Keratinocyte (primary cell): ENCODE measurements at regions not wholly inside any gene's neighbourhood (a gene's known extent, or its start where the extent isn't known, plus 50 kb on each side); places are given as distances from the start of the nearest gene placed in this dataset.
"Not testable (repeated sequence)": the region's sequence is repeated elsewhere in the genome, so short reads cannot be mapped to it uniquely, and the experiment has no call there.

Experiments used
- DNase-seq: peaks from one replicate; pipeline ENCODE4 v3.0.0-alpha.2; 2011; ENCODE audit warnings: low read depth, missing footprints, low spot score
- FAIRE-seq: peaks from 2 replicates; lab custom pipeline; 2011; peaks lifted over from hg19 to GRCh38; lab: Jason Lieb, UNC
- H2AFZ ChIP-seq: 2 replicates; pipeline ENCODE4 v1.6.0; 2012; ENCODE audit warnings: low read length, control low read depth, inconsistent platforms; ENCODE audit not compliant: control insufficient read depth
- H3K27ac ChIP-seq: 2 replicates; pipeline ENCODE4 v1.5.1; 2011; ENCODE audit warnings: low read length; ENCODE audit not compliant: control insufficient read depth, insufficient read depth
- H3K27me3 ChIP-seq: 3 replicates; pipeline ENCODE4 v1.6.0; 2011; ENCODE audit warnings: low read length; ENCODE audit not compliant: control insufficient read depth, insufficient read depth; ENCODE audit errors: extremely low read depth
- H3K36me3 ChIP-seq, 2 experiments: 2 replicates in 1 of 2; 3 replicates in 1 of 2; pipeline ENCODE4 v1.5.1; 2011; ENCODE audit warnings: low read length in 2 of 2, mild to moderate bottlenecking in 1 of 2; ENCODE audit not compliant: control insufficient read depth in 2 of 2, insufficient read depth in 2 of 2; ENCODE audit errors: extremely low read depth in 1 of 2
- H3K4me1 ChIP-seq: 3 replicates; pipeline ENCODE4 v1.5.1; 2011; ENCODE audit warnings: low read length; ENCODE audit not compliant: control insufficient read depth, insufficient read depth; ENCODE audit errors: extremely low read depth
- H3K4me2 ChIP-seq: 3 replicates; pipeline ENCODE4 v1.6.0; 2011; ENCODE audit warnings: low read depth, low read length; ENCODE audit not compliant: control insufficient read depth, insufficient read depth; ENCODE audit errors: extremely low read depth
- H3K4me3 ChIP-seq, 3 experiments: fragments of 200-600 bp in 1 of 3; sonication (generic) in 1 of 3; 2 replicates in 2 of 3; 3 replicates in 1 of 3; pipeline ENCODE4 v1.5.1; 2011 to 2016; ENCODE audit warnings: low read length in 3 of 3, mild to moderate bottlenecking in 3 of 3, control low read depth in 2 of 3, inconsistent platforms in 1 of 3, low read depth in 1 of 3, mixed read lengths in 1 of 3, mixed run types in 1 of 3, moderate library complexity in 1 of 3; ENCODE audit not compliant: control insufficient read depth in 2 of 3, insufficient read depth in 2 of 3; ENCODE audit errors: extremely low read depth in 1 of 3
- H3K79me2 ChIP-seq: 2 replicates; pipeline ENCODE4 v1.6.0; 2012; ENCODE audit warnings: low read length; ENCODE audit not compliant: control insufficient read depth, insufficient read depth
- H3K9ac ChIP-seq: 3 replicates; pipeline ENCODE4 v1.6.0; 2011; ENCODE audit warnings: low read length; ENCODE audit not compliant: control insufficient read depth, insufficient read depth; ENCODE audit errors: extremely low read depth
- H3K9me1 ChIP-seq: 3 replicates; pipeline ENCODE4 v1.6.0; 2011; ENCODE audit warnings: low read length; ENCODE audit not compliant: control insufficient read depth, insufficient read depth; ENCODE audit errors: extremely low read depth
- H3K9me3 ChIP-seq: 2 replicates; pipeline ENCODE4 v1.5.1; 2012; ENCODE audit warnings: low read depth, low read length; ENCODE audit not compliant: control insufficient read depth
- H4K20me1 ChIP-seq: 3 replicates; pipeline ENCODE4 v1.6.0; 2011; ENCODE audit warnings: low read length; ENCODE audit not compliant: control insufficient read depth, insufficient read depth; ENCODE audit errors: extremely low read depth
- CTCF ChIP-seq, 3 experiments: IDR thresholded peaks in 1 of 3; conservative IDR thresholded peaks in 1 of 3; optimal IDR thresholded peaks in 1 of 3; 2 replicates in 2 of 3; 3 replicates in 1 of 3; pipeline versions ENCODE3 to v1.5.1; 2011; ENCODE audit warnings: low read length in 3 of 3, mild to moderate bottlenecking in 3 of 3, moderate library complexity in 2 of 3, control low read depth in 1 of 3, inconsistent platforms in 1 of 3; ENCODE audit not compliant: insufficient read depth in 2 of 3; ENCODE audit errors: extremely low read depth in 1 of 3
- EZH2 ChIP-seq: IDR thresholded peaks from one replicate; pipeline ENCODE4 v1.6.1; 2012; ENCODE audit warnings: inconsistent platforms, mild to moderate bottlenecking, low read length, moderate library complexity
- dilution Hi-C: fragments of 300-500 bp; cut with MboI; formaldehyde crosslinking; loops from one replicate; pipeline ENCODE4 v1.7.0; 2020; ENCODE audit warnings: low sequenced_read_pairs; ENCODE audit not compliant: extremely low pct_ligation_motif_present

- DNase-seq = no peak
- H3K27ac ChIP-seq = no peak overlapping the region
- peaks cover 2% of the 10 kb centered on the region for H3K9me3 ChIP-seq
- no peaks in the 10 kb centered on the region for H3K79me2 ChIP-seq
- no peak overlapping the region for H3K4me3 ChIP-seq
- no peak overlapping the region for H3K9ac ChIP-seq
- no peak for TF ChIP-seq CTCF (optimal IDR thresholded peaks at IDR 0.05 in 1 of 3, IDR thresholded peaks at IDR 0.05 in 1 of 3, conservative IDR thresholded peaks at IDR 0.05 in 1 of 3; ENCODE audit: extremely low read depth in 1 of 3, insufficient read depth in 2 of 3, low read length in 3 of 3)
- TF ChIP-seq EZH2 = no peak
- no peaks in the 10 kb centered on the region for H4K20me1 ChIP-seq
- no peaks in the 10 kb centered on the region for H3K4me1 ChIP-seq
- H3K4me2 ChIP-seq = no peak overlapping the region
- H3K27me3 ChIP-seq = no peaks in the 10 kb centered on the region
- FAIRE-seq = no peak
- dilution Hi-C loops = no loop called here
- H3K36me3 ChIP-seq = no peaks in the 10 kb centered on the region
- no peaks in the 10 kb centered on the region for H3K9me1 ChIP-seq
- H2AFZ ChIP-seq = no peak overlapping the region
Observed at GRCh38 chr2:123791207-123791606, 233.9 kb upstream of the CNTNAP5 start.

- DNase-seq (no peak), FAIRE-seq (no peak)
- H3K4me3 ChIP-seq = no peak overlapping the region
- TF ChIP-seq EZH2 = no peak
- no peak for TF ChIP-seq CTCF (optimal IDR thresholded peaks at IDR 0.05 in 1 of 3, IDR thresholded peaks at IDR 0.05 in 1 of 3, conservative IDR thresholded peaks at IDR 0.05 in 1 of 3; ENCODE audit: extremely low read depth in 1 of 3, insufficient read depth in 2 of 3, low read length in 3 of 3)
- dilution Hi-C loops = no loop called here
- peaks cover 2% of the 10 kb centered on the region for H3K9me3 ChIP-seq
- no peak overlapping the region for H3K27ac ChIP-seq
- no peaks in the 10 kb centered on the region for H4K20me1 ChIP-seq
- no peaks in the 10 kb centered on the region for H3K36me3 ChIP-seq
- H3K4me2 ChIP-seq = no peak overlapping the region
- H3K9ac ChIP-seq = no peak overlapping the region
- H3K4me1 ChIP-seq = no peaks in the 10 kb centered on the region
- H2AFZ ChIP-seq = no peak overlapping the region
- no peaks in the 10 kb centered on the region for H3K27me3 ChIP-seq
- H3K9me1 ChIP-seq = no peaks in the 10 kb centered on the region
- no peaks in the 10 kb centered on the region for H3K79me2 ChIP-seq
Observed at GRCh38 chr2:123791684-123792083, 233.4 kb upstream of the CNTNAP5 start.

GRCh38 chr2:123804126-123804525 is 221.0 kb upstream of the CNTNAP5 start:
- DNase-seq, H3K9ac ChIP-seq, H3K9me3 ChIP-seq, H3K4me2 ChIP-seq, H2AFZ ChIP-seq, H4K20me1 ChIP-seq, H3K4me1 ChIP-seq, H3K36me3 ChIP-seq, FAIRE-seq, H3K79me2 ChIP-seq, dilution Hi-C loops, H3K27me3 ChIP-seq, H3K4me3 ChIP-seq, H3K27ac ChIP-seq, H3K9me1 ChIP-seq: not testable (repeated sequence)

- H3K27me3 ChIP-seq, H3K9me1 ChIP-seq, H3K4me3 ChIP-seq, H3K9me3 ChIP-seq, H3K27ac ChIP-seq, FAIRE-seq, H3K4me1 ChIP-seq, H3K79me2 ChIP-seq, H4K20me1 ChIP-seq, dilution Hi-C loops, H3K4me2 ChIP-seq, H3K36me3 ChIP-seq, H2AFZ ChIP-seq, DNase-seq, H3K9ac ChIP-seq: not testable (repeated sequence)
Observed at GRCh38 chr2:123805746-123806145, 219.3 kb upstream of the CNTNAP5 start.
